Activated T-helper 17 cell treated with anti-CD3 and anti-CD28 coated beads, Interleukin-2, amount 50 U/mL, for 72 hours (primary cell): ENCODE measurements at regions not wholly inside any gene's neighbourhood (a gene's known extent, or its start where the extent isn't known, plus 50 kb on each side); places are given as distances from the start of the nearest gene placed in this dataset.

Source experiments
- ATAC-seq: fragments of 150-1000 bp; cut with Tn5 transposase; replicated peaks from 2 replicates; pipeline ENCODE4 v1.10.0; 2021; ENCODE audit warnings: mild to moderate bottlenecking, moderate library complexity
- H3K27ac Mint-ChIP-seq: one replicate; pipeline ENCODE4 v1.8.0; 2022; ENCODE audit warnings: mixed read lengths
- H3K27me3 Mint-ChIP-seq: one replicate; pipeline ENCODE4 v1.8.0; 2022; ENCODE audit warnings: mixed read lengths
- H3K36me3 Mint-ChIP-seq: one replicate; pipeline ENCODE4 v1.8.0; 2022; ENCODE audit warnings: low read depth, mild to moderate bottlenecking, mixed read lengths
- H3K4me1 Mint-ChIP-seq: one replicate; pipeline ENCODE4 v1.8.0; 2022; ENCODE audit warnings: mixed read lengths
- H3K4me3 Mint-ChIP-seq: one replicate; pipeline ENCODE4 v1.8.0; 2022; ENCODE audit warnings: mild to moderate bottlenecking, mixed read lengths
- H3K9me3 Mint-ChIP-seq: one replicate; pipeline ENCODE4 v1.8.0; 2022; ENCODE audit warnings: mixed read lengths

DNA sequence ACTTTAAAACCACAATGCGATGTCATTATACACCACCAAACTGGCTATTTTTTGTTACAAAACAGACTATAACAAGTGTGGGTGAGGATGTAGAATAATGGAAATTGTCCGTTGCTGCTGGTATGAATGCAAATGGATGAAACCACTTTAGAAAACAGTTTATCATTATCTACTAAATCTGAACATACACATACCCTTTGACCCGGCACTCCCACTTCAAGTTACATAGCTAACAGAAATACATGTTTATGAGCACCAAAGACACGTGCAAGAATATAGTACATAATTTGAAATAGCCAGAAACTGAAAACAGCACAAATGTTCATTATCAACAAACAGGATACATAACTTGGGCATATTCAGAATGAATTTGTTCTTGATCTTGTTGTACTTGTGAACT lies 206.4 kb upstream of the CHAC2 start:
- no peaks in the 10 kb centered on the region for H3K36me3 Mint-ChIP-seq
- no peaks in the 10 kb centered on the region for H3K4me1 Mint-ChIP-seq
- H3K9me3 Mint-ChIP-seq: peaks cover 6% of the 10 kb centered on the region
- ATAC-seq: no peak
- no peak overlapping the region for H3K4me3 Mint-ChIP-seq
- peaks cover 3% of the 10 kb centered on the region for H3K27me3 Mint-ChIP-seq
- H3K27ac Mint-ChIP-seq: no peak overlapping the region

DNA sequence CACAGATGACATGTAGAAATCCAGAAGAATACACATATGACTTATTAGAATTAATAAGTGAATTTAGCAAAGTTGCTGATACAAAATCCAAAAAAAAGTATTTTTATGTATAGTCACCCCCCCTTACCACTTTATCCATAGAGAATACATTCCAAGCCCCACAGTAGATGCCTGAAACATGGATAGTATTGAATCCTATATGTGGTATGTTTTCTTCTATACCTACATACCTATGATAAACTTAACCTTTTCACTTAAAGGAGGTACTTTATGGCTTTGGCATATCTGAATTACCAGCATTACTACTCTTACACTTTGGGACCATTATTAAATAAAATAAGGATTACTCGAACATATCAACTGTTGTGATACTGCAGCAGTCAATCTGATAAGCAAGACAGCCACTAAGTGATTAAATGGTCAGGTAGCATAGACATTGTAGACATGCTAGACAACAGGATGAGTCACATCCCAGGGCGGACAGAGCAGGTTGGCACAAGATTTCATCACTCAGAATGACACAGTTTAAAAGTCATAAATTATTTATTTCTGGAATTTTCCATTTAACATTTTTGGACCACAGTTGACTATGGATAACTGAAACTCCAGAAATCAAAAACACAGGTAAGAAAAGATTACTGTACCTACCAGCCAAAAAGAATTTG lies 208.2 kb upstream of the CHAC2 start:
- H3K4me3 Mint-ChIP-seq: no peak overlapping the region
- H3K27me3 Mint-ChIP-seq: peaks cover 3% of the 10 kb centered on the region
- H3K27ac Mint-ChIP-seq: no peak overlapping the region
- no peaks in the 10 kb centered on the region for H3K4me1 Mint-ChIP-seq
- H3K36me3 Mint-ChIP-seq: no peaks in the 10 kb centered on the region
- ATAC-seq: no peak
- H3K9me3 Mint-ChIP-seq: peaks cover 6% of the 10 kb centered on the region

DNA sequence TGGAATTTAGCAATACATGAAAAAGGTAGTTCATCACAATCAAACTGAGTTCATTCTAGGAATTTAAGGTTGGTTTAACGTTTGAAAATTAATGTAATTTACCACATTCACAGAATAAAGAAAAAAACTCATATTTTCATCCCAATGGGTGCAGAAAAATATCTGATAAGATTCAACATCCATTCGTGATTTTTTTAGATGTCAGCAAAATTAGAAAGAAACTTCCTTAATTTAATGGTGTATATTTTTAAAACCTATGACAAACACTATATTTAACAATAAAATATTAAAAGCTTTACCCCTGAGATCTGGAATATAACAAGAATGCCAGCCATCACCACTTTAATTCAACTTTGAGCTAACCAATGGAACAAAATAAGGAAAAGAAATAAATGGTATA lies 208.7 kb upstream of the CHAC2 start:
- no peak for ATAC-seq
- no peaks in the 10 kb centered on the region for H3K4me1 Mint-ChIP-seq
- H3K4me3 Mint-ChIP-seq: no peak overlapping the region
- no peaks in the 10 kb centered on the region for H3K36me3 Mint-ChIP-seq
- H3K9me3 Mint-ChIP-seq: peaks cover 6% of the 10 kb centered on the region
- peaks cover 3% of the 10 kb centered on the region for H3K27me3 Mint-ChIP-seq
- no peak overlapping the region for H3K27ac Mint-ChIP-seq

DNA sequence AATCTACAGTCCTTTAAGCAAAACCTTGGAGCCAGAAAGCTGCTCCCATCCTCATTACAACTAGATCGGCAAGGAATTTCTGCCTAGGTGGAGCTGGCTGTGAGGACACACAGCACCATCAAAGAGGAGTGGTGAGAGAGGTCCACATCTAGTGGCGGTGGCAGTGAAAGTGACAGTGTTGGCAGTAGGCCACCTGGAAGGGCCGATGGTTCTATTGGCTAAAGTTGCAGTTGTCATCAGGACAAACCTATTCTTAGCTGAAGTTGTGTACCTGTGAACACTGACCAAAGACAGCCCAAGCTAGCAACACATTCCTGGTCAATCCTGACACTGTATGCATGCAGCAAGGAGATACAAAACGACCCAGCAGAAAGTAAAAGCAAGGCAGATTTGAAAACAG lies 218.1 kb upstream of the CHAC2 start:
- H3K9me3 Mint-ChIP-seq: no peaks in the 10 kb centered on the region
- no peaks in the 10 kb centered on the region for H3K4me1 Mint-ChIP-seq
- no peak for ATAC-seq
- no peak overlapping the region for H3K4me3 Mint-ChIP-seq
- H3K36me3 Mint-ChIP-seq: no peaks in the 10 kb centered on the region
- H3K27me3 Mint-ChIP-seq: no peaks in the 10 kb centered on the region
- H3K27ac Mint-ChIP-seq: no peak overlapping the region

DNA sequence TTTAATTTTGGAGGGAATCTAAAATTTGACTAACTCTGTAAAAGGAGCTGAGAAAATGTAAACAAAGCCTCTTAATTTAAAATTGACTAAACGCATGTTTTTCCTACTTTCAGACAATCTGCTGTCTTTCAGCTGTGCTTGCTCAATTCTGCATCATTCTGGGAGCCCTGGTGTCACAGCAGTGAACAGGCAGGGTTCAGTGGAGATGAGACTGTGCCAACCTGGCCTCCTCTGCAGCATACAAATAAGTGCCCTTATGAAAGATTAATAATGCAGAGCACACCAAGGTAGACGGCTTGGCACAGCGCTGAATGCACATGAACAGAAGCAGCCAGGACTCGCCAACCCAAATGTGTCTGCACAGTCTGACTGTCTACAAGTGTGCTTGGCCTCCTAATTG lies 222.0 kb upstream of the CHAC2 start:
- Mint-ChIP-seq H3K4me1 (no peaks in the 10 kb centered on the region), H3K27me3 (no peaks in the 10 kb centered on the region)

DNA sequence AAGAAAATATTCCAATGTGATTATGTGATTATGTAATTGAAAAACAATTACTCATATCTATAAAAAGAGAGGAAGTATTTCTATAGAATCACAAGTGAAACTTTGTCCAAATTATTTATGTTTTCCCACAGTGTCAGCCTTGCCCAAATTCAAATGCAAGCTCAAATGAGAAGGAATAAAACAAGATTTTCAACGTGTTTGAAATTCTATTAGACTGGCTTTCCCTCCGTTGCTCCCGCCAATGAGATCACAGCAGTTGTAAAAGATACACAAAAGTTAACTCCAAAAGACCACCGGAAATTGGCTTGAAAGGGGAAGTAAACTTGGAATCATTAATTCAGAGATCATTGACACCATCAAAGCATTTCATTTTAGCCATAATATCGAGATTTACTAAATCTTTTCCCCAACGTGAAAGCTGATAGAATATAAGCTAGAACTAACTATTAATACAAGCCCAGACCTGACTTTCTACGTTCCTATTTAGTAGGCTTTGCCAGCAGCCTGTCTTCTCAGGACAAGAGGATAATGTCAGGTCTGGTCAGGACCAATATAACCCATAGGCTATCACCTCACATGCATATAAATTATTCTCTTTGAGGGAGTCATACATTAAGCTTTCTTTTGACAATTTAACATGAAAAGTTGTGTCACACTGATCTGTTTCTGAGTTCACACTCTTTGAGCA lies 222.6 kb upstream of the CHAC2 start:
- no peak overlapping the region for H3K4me3 Mint-ChIP-seq
- H3K9me3 Mint-ChIP-seq: peaks cover 9% of the 10 kb centered on the region
- no peaks in the 10 kb centered on the region for H3K4me1 Mint-ChIP-seq
- no peaks in the 10 kb centered on the region for H3K36me3 Mint-ChIP-seq
- no peak overlapping the region for H3K27ac Mint-ChIP-seq
- no peaks in the 10 kb centered on the region for H3K27me3 Mint-ChIP-seq
- no peak for ATAC-seq

More for the DNA sequence above, 222.0 kb upstream of the CHAC2 start:
- H3K27ac Mint-ChIP-seq: no peak overlapping the region
- no peak overlapping the region for H3K4me3 Mint-ChIP-seq
- no peaks in the 10 kb centered on the region for H3K36me3 Mint-ChIP-seq
- no peak for ATAC-seq
- peaks cover 5% of the 10 kb centered on the region for H3K9me3 Mint-ChIP-seq

DNA sequence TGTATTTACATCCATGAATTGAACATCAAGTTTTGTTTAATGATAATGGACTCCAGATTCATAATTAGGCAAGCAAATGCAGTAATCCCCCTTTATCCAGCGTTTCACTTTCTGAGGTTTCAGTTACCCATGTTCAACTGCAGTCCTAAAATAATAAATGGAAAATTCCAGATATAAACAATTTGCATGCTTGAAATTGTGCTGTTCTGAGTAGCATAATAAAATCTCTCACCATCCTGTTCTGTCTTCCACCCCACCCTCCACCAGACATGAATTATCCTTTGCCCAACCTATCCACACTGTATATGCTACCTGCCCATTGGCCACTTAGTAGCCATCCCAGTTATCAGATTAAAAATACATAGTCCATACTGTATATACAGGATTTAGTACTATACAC lies 224.5 kb upstream of the CHAC2 start:
- Mint-ChIP-seq H3K36me3 (no peaks in the 10 kb centered on the region), H3K4me3 (no peak overlapping the region), H3K27me3 (peaks cover 7% of the 10 kb centered on the region), H3K9me3 (peaks cover 15% of the 10 kb centered on the region), H3K27ac (no peak overlapping the region), H3K4me1 (no peaks in the 10 kb centered on the region)
- ATAC-seq: no peak

DNA sequence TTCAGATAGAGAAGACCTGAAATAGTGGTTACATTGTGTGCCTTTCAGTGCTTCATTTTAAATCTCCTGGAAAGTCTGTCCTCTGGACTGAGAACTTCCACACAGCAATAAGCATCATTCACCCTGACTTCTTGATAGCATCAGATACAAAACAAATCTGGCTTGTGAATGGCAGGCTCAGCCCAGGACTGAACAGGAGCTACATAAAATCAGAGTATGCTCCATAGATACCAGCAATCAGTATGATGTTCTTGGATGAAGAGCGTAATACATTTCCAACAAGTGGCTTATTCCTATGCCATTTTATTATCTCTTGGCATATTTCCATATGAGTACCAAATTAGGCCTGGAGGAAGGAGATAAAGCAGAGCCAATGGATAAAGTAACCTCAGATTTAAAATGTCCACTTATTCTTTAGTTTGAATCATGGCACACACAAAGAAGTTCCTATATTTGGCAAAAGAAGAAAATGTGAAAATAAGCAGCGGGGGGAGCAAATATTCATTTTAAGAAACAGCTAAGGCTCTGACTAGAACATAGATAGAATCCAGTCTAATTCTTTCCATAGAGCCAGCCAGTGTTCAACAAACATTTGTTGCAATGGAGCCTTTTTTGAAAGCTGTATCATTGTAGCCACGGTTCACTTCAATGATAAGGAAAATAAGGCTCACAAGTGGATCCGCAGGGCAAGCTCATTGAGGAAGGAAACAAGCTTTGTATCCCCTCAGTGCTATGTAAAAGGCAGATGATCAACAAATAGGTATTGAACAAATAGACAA lies 230.8 kb upstream of the CHAC2 start:
- no peak overlapping the region for H3K27ac Mint-ChIP-seq
- H3K36me3 Mint-ChIP-seq: no peaks in the 10 kb centered on the region
- peaks cover 10% of the 10 kb centered on the region for H3K27me3 Mint-ChIP-seq
- no peak overlapping the region for H3K4me3 Mint-ChIP-seq
- no peaks in the 10 kb centered on the region for H3K4me1 Mint-ChIP-seq
- ATAC-seq: no peak
- peaks cover 15% of the 10 kb centered on the region for H3K9me3 Mint-ChIP-seq

DNA sequence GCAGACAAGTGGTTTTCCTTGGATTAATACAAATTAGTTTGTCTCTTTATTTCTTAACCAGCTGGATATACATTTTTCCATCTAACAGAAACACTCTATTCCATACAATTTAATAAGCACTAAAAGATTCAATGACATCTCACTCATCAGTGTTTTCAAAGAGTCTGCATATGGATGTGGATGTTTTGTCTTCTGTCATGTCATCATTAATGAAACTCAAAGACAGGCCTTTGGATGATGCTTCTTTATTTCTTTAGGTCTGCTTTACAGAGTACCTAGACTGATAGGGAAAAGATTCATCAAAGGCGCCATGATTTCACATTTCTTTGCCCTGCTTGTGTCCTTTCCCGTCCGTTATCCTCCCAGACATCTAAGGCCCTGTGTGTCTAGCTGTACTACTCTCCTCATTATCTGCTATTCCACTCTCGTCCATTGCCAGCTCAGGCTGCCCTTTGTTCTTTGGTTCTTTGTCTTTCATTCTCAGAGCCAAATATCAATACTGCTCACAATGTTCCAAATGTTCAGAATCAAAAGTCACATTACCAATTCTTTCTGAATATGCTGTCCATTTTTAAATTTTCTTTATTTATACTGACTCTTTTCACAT lies 232.3 kb upstream of the CHAC2 start:
- Mint-ChIP-seq H3K4me1 (no peaks in the 10 kb centered on the region), H3K36me3 (no peaks in the 10 kb centered on the region), H3K27me3 (peaks cover 10% of the 10 kb centered on the region), H3K9me3 (peaks cover 9% of the 10 kb centered on the region), H3K27ac (no peak overlapping the region), H3K4me3 (no peak overlapping the region)
- ATAC-seq: no peak

DNA sequence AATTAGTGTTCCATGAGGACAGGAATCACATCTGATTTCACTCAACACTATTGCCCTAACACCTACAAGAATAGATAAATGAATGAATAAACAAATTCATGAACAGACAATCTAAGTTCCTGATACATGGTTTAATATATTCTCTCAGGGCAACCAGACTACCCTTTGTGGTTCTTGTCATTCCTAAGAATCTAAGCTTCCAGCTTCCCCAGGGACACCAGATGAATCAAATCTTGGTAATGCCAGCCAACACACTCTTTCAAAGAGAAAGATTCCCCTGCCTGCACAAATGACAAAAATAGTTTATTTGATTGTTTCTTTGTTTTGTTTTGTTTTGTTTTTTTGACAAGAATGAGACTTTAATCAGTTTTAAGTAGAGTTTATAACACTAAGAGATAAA lies 237.5 kb upstream of the CHAC2 start:
- H3K36me3 Mint-ChIP-seq: no peaks in the 10 kb centered on the region
- no peak for ATAC-seq
- H3K4me1 Mint-ChIP-seq: no peaks in the 10 kb centered on the region
- peaks cover 17% of the 10 kb centered on the region for H3K27me3 Mint-ChIP-seq
- H3K9me3 Mint-ChIP-seq: peaks cover 9% of the 10 kb centered on the region
- H3K4me3 Mint-ChIP-seq: no peak overlapping the region
- H3K27ac Mint-ChIP-seq: no peak overlapping the region

DNA sequence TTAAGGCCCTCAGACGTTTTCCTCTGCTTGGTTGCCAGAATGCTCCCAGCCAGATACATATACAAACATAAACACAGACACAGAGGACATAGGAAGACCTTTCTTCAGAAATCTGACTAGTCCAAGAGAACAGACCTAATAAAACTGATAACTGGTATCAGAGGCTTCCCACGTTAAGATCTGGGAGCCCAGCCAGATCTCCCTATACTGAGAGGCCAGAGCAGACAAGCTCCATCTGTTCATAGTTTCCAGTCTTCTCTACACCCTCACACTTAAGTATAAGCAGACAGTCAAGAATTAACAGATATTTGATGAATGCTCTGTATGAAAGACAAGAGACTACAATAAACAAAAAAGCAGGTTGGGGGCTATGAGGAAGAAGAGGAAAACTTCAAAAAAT lies 240.5 kb upstream of the CHAC2 start:
- Mint-ChIP-seq H3K9me3 (peaks cover 9% of the 10 kb centered on the region), H3K36me3 (no peaks in the 10 kb centered on the region), H3K4me3 (no peak overlapping the region), H3K4me1 (no peaks in the 10 kb centered on the region), H3K27me3 (peaks cover 23% of the 10 kb centered on the region), H3K27ac (no peak overlapping the region)
- no peak for ATAC-seq

DNA sequence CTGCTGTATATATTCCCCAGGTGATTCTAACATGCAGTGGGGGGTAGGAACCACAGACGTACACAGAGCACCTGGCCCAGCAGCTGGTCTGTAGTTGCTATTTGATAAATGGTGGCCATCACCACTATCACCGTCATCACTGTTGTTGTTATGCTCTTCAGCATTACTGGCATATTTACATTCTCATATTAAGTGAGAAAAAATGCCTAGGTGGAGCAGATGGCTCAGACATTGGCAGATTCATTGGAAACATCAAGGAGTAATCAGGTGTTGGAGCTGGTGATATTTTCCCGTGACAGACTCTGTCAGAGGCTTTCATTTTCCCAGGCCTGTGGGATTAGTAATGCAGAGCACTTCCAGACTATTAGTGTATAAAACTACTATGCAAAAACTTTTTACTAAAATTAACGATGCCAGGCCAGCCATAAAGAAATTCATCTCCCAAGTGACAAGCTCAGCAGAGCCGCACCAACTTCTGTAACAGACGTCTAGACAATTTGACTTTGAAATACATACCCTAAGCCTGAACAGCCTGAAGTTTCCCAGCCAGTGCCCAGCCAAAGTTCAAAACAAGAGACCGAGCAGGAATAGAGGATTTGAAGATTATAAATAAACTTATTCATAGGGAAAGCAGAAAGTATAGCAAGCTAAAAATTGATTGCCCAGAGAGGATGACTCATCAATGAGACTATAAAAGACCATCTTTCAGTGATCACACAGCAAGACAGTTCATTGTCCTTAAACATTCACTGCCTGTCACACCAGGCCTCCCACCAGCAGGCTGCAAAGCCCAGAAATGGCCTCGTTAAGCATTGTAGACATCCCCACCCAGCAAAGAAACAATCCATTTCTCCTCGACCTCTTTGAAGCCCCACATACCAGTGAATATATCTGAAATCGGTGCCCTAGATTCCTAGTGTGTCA lies 247.4 kb upstream of the CHAC2 start:
- no peaks in the 10 kb centered on the region for H3K36me3 Mint-ChIP-seq
- no peaks in the 10 kb centered on the region for H3K9me3 Mint-ChIP-seq
- ATAC-seq: no peak
- no peaks in the 10 kb centered on the region for H3K4me1 Mint-ChIP-seq
- no peak overlapping the region for H3K4me3 Mint-ChIP-seq
- H3K27ac Mint-ChIP-seq: no peak overlapping the region
- H3K27me3 Mint-ChIP-seq: peaks cover 9% of the 10 kb centered on the region

DNA sequence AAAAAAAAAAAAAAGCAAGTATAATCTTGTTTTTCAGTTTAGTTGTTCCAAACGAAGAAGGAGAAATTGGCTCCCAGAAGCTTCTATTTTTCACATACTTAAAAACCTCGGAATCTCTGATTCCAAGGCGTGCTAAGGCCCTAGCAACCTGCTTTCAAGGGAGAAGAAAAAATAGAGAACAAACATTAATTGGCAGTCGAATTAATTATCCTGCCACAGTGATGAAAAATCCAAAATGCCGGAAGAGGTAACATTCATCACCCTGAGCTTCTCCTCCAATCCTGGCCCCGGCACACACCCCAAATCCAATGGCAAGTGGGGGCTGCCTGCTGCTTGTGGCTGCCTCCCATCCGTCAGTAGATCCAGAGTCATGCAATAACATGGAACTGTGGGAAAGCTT lies 250.2 kb upstream of the CHAC2 start:
- no peaks in the 10 kb centered on the region for H3K9me3 Mint-ChIP-seq
- H3K4me3 Mint-ChIP-seq: no peak overlapping the region
- ATAC-seq: no peak
- peaks cover 6% of the 10 kb centered on the region for H3K27me3 Mint-ChIP-seq
- no peaks in the 10 kb centered on the region for H3K4me1 Mint-ChIP-seq
- H3K27ac Mint-ChIP-seq: no peak overlapping the region
- H3K36me3 Mint-ChIP-seq: no peaks in the 10 kb centered on the region

DNA sequence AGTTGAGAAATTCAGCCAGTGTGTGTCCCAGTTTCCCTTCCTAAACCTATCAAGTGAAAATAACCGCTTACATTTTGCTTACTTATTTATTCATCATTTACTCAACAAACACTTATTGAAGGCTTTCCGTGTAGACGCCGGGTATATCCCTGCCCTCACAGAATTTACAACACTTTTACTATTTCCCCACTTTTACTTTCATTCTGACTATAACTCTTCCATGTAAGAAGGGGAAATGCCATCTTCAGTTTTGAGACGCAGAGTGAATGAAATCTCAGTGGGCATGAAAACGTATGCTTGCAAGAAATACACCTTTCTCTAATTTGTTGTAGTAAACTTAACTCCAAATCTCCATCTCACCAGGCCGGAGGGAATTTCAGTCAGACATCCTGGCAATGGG lies 251.0 kb upstream of the CHAC2 start:
- ATAC-seq: no peak
- no peak overlapping the region for H3K27ac Mint-ChIP-seq
- no peaks in the 10 kb centered on the region for H3K4me1 Mint-ChIP-seq
- peaks cover 4% of the 10 kb centered on the region for H3K27me3 Mint-ChIP-seq
- H3K9me3 Mint-ChIP-seq: no peaks in the 10 kb centered on the region
- no peaks in the 10 kb centered on the region for H3K36me3 Mint-ChIP-seq
- H3K4me3 Mint-ChIP-seq: no peak overlapping the region
